ENCODE measurements at regions not wholly inside any gene's neighbourhood (a gene's known extent, or its start where the extent isn't known, plus 50 kb on each side); places are given as distances from the start of the nearest gene placed in this dataset.

DNA sequence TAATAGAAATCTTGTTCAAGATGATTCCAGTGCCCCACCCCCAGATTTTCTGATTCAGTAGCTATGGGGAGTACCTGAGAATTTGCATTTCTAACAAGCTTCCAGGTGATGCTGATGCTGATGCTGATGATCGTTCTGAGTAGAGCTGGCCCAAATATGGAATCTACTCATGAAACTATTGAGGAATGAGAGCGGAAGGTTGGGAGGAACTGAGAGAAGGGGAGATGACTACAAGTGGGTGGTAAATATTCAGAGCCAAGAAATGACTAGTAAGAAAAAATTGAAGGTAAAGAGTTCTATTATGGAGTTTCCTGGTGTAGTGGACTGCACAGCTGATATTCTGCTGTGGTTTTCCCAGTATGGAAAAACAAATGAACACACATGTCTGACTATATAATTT is 235.4 kb upstream of the FN1 start:
- Histone ChIP-seq H3K9ac (ENCODE audit: low read length) (no peak overlapping the region), H3K4me1 (ENCODE audit: insufficient read depth, low read length, severe bottlenecking) (no peaks in the 10 kb centered on the region), H4K20me1 (ENCODE audit: insufficient read depth, low read length) (no peaks in the 10 kb centered on the region), H3K4me3 (ENCODE audit: low read depth, low read length, poor library complexity, severe bottlenecking) (no peak overlapping the region), H3K36me3 (ENCODE audit: insufficient read depth, low read length) (no peaks in the 10 kb centered on the region), H3K27me3 (ENCODE audit: insufficient read depth, low read length) (no peaks in the 10 kb centered on the region), H3K9me3 (ENCODE audit: low read length) (no peaks in the 10 kb centered on the region), H3F3A (ENCODE audit: insufficient read depth, low read length) (no peaks in the 10 kb centered on the region), H3K9me2 (ENCODE audit: low read depth, low read length) (no peaks in the 10 kb centered on the region), H2AFZ (ENCODE audit: low read length) (no peak overlapping the region), H3K27ac (ENCODE audit: low read depth, low read length, poor library complexity, severe bottlenecking) (no peak overlapping the region), H3K4me2 (ENCODE audit: low read length) (no peak overlapping the region), H3K79me2 (ENCODE audit: insufficient read depth, low read length) (no peaks in the 10 kb centered on the region)
- no peak for TF ChIP-seq EZH2 (IDR thresholded peaks at IDR 0.05; ENCODE audit: borderline replicate concordance, low read length)
- TF ChIP-seq, protein P1, sequence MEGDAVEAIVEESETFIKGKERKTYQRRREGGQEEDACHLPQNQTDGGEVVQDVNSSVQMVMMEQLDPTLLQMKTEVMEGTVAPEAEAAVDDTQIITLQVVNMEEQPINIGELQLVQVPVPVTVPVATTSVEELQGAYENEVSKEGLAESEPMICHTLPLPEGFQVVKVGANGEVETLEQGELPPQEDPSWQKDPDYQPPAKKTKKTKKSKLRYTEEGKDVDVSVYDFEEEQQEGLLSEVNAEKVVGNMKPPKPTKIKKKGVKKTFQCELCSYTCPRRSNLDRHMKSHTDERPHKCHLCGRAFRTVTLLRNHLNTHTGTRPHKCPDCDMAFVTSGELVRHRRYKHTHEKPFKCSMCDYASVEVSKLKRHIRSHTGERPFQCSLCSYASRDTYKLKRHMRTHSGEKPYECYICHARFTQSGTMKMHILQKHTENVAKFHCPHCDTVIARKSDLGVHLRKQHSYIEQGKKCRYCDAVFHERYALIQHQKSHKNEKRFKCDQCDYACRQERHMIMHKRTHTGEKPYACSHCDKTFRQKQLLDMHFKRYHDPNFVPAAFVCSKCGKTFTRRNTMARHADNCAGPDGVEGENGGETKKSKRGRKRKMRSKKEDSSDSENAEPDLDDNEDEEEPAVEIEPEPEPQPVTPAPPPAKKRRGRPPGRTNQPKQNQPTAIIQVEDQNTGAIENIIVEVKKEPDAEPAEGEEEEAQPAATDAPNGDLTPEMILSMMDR (IDR thresholded peaks at IDR 0.05; ENCODE audit: low read length): no peak

- no peak overlapping the region for H3K9ac ChIP-seq (ENCODE audit: low read length)
- no peaks in the 10 kb centered on the region for H3K4me1 ChIP-seq (ENCODE audit: insufficient read depth, low read length, severe bottlenecking)
- H3F3A ChIP-seq (ENCODE audit: insufficient read depth, low read length): no peaks in the 10 kb centered on the region
- no peak overlapping the region for H3K4me3 ChIP-seq (ENCODE audit: low read depth, low read length, poor library complexity, severe bottlenecking)
- no peaks in the 10 kb centered on the region for H3K79me2 ChIP-seq (ENCODE audit: insufficient read depth, low read length)
- no peak overlapping the region for H3K4me2 ChIP-seq (ENCODE audit: low read length)
- no peaks in the 10 kb centered on the region for H4K20me1 ChIP-seq (ENCODE audit: insufficient read depth, low read length)
- H3K9me3 ChIP-seq (ENCODE audit: low read length): no peaks in the 10 kb centered on the region
- no peak for TF ChIP-seq EZH2 (IDR thresholded peaks at IDR 0.05; ENCODE audit: borderline replicate concordance, low read length)
- TF ChIP-seq, protein P1 (IDR thresholded peaks at IDR 0.05; ENCODE audit: low read length): no peak
- H3K27me3 ChIP-seq (ENCODE audit: insufficient read depth, low read length): no peaks in the 10 kb centered on the region
- H2AFZ ChIP-seq (ENCODE audit: low read length): no peak overlapping the region
- no peaks in the 10 kb centered on the region for H3K36me3 ChIP-seq (ENCODE audit: insufficient read depth, low read length)
- no peaks in the 10 kb centered on the region for H3K9me2 ChIP-seq (ENCODE audit: low read depth, low read length)
- no peak overlapping the region for H3K27ac ChIP-seq (ENCODE audit: low read depth, low read length, poor library complexity, severe bottlenecking)
Observed at GRCh38 chr2:215670396-215670795, 234.5 kb upstream of the FN1 start.

DNA sequence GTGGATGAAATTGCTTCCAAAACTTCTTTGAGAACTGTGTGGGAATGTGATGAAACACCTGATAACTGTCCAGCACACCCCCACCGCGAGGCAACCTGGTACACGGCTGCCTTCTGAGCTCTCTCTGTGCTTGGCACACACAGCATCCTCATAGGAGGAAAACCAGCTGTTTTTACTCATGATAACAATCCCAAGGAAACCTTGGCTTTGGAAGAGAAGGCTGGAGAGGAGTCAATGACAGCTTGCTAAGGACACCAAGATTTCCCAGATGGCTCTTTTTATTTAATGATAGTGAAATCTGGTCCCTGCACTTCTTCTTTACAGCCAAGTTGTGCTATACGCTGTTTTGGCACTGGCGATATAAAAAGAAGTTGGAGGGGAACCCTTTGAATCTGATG is 232.5 kb upstream of the FN1 start:
- TF ChIP-seq, protein P1 (IDR thresholded peaks at IDR 0.05; ENCODE audit: low read length): no peak
- no peak for TF ChIP-seq EZH2 (IDR thresholded peaks at IDR 0.05; ENCODE audit: borderline replicate concordance, low read length)
- Histone ChIP-seq H3K4me2 (ENCODE audit: low read length) (no peak overlapping the region), H3K9me2 (ENCODE audit: low read depth, low read length) (no peaks in the 10 kb centered on the region), H3K79me2 (ENCODE audit: insufficient read depth, low read length) (no peaks in the 10 kb centered on the region), H3F3A (ENCODE audit: insufficient read depth, low read length) (no peaks in the 10 kb centered on the region), H3K27ac (ENCODE audit: low read depth, low read length, poor library complexity, severe bottlenecking) (no peak overlapping the region), H3K36me3 (ENCODE audit: insufficient read depth, low read length) (no peaks in the 10 kb centered on the region), H3K4me3 (ENCODE audit: low read depth, low read length, poor library complexity, severe bottlenecking) (no peak overlapping the region), H2AFZ (ENCODE audit: low read length) (no peak overlapping the region), H3K4me1 (ENCODE audit: insufficient read depth, low read length, severe bottlenecking) (no peaks in the 10 kb centered on the region), H3K9ac (ENCODE audit: low read length) (no peak overlapping the region), H4K20me1 (ENCODE audit: insufficient read depth, low read length) (no peaks in the 10 kb centered on the region), H3K27me3 (ENCODE audit: insufficient read depth, low read length) (no peaks in the 10 kb centered on the region), H3K9me3 (ENCODE audit: low read length) (no peaks in the 10 kb centered on the region)
